ENCODE measurements at regions not wholly inside any gene's neighbourhood (a gene's known extent, or its start where the extent isn't known, plus 50 kb on each side); places are given as distances from the start of the nearest gene placed in this dataset.

- DNase-seq (ENCODE audit: low read depth): no peak
These were observed 297.9 kb downstream of the IRF8 start for GRCh38 chr16:86196687-86197391.

GRCh38 chr16:86198206-86199118 lies 299.5 kb downstream of the IRF8 start:
- DNase-seq (ENCODE audit: low read depth): no peak

GRCh38 chr16:86199182-86199581 lies 300.2 kb downstream of the IRF8 start:
- DNase-seq (ENCODE audit: low read depth): no peak

- no peak for DNase-seq (ENCODE audit: low read depth)
These were observed 301.1 kb downstream of the IRF8 start for GRCh38 chr16:86199871-86200695.

GRCh38 chr16:86200722-86201121 lies 301.8 kb downstream of the IRF8 start:
- no peak for DNase-seq (ENCODE audit: low read depth)

- DNase-seq (ENCODE audit: low read depth): no peak
These were observed 302.8 kb downstream of the IRF8 start for GRCh38 chr16:86201746-86202145.

GRCh38 chr16:86202267-86202666 lies 303.3 kb downstream of the IRF8 start:
- no peak for DNase-seq (ENCODE audit: low read depth)

- no peak for DNase-seq (ENCODE audit: low read depth)
These were observed 303.9 kb downstream of the IRF8 start for GRCh38 chr16:86202760-86203426.

- DNase-seq (ENCODE audit: low read depth): no peak
These were observed 304.8 kb downstream of the IRF8 start for GRCh38 chr16:86203557-86204275.

GRCh38 chr16:86205521-86206245 lies 304.6 kb upstream of the FOXF1 start:
- DNase-seq (ENCODE audit: low read depth): no peak

- DNase-seq (ENCODE audit: low read depth): no peak
These were observed 303.0 kb upstream of the FOXF1 start for GRCh38 chr16:86207350-86207749.

- no peak for DNase-seq (ENCODE audit: low read depth)
These were observed 301.1 kb upstream of the FOXF1 start for GRCh38 chr16:86209202-86209601.

- DNase-seq (ENCODE audit: low read depth): no peak
These were observed 299.7 kb upstream of the FOXF1 start for GRCh38 chr16:86210403-86211193.

GRCh38 chr16:86211265-86211664 lies 299.1 kb upstream of the FOXF1 start:
- no peak for DNase-seq (ENCODE audit: low read depth)

- no peak for DNase-seq (ENCODE audit: low read depth)
These were observed 298.5 kb upstream of the FOXF1 start for GRCh38 chr16:86211800-86212199.

GRCh38 chr16:86212706-86213436 lies 297.5 kb upstream of the FOXF1 start:
- no peak for DNase-seq (ENCODE audit: low read depth)

- DNase-seq (ENCODE audit: low read depth): no peak
These were observed 296.7 kb upstream of the FOXF1 start for GRCh38 chr16:86213437-86214205.

All from fibroblast of gingiva (primary cell).